Immature natural killer cell (primary cell): ENCODE measurements at regions not wholly inside any gene's neighbourhood (a gene's known extent, or its start where the extent isn't known, plus 50 kb on each side); places are given as distances from the start of the nearest gene placed in this dataset.

Experiments
- DNase-seq, 3 donors: peaks; one replicate each; pipeline ENCODE4 v3.0.0; 2022; ENCODE audit warnings: mixed read lengths in 1 of 3
- H3K27ac Mint-ChIP-seq, 6 donors: one replicate each; pipeline ENCODE4 v1.8.0; 2020; ENCODE audit warnings: mixed read lengths in 6 of 6, mild to moderate bottlenecking in 5 of 6, inconsistent platforms in 4 of 6, moderate library complexity in 3 of 6
- H3K27me3 Mint-ChIP-seq, 3 donors: one replicate each; pipeline ENCODE4 v1.8.0; 2020 to 2021; ENCODE audit warnings: low read depth in 3 of 3, mild to moderate bottlenecking in 3 of 3, mixed read lengths in 3 of 3, moderate library complexity in 3 of 3, inconsistent platforms in 1 of 3
- H3K36me3 Mint-ChIP-seq, 3 donors: one replicate each; pipeline ENCODE4 v1.8.0; 2020; ENCODE audit warnings: mixed read lengths in 3 of 3, inconsistent platforms in 2 of 3, mild to moderate bottlenecking in 2 of 3
- H3K4me1 Mint-ChIP-seq, 2 donors: one replicate each; pipeline ENCODE4 v1.8.0; 2020; ENCODE audit warnings: inconsistent platforms in 2 of 2, mild to moderate bottlenecking in 2 of 2, mixed read lengths in 2 of 2, moderate library complexity in 1 of 2
- H3K4me3 Mint-ChIP-seq, 5 donors: one replicate each; pipeline ENCODE4 v1.8.0; 2020; ENCODE audit warnings: mild to moderate bottlenecking in 5 of 5, mixed read lengths in 5 of 5, inconsistent platforms in 3 of 5, moderate library complexity in 3 of 5
- H3K9me3 Mint-ChIP-seq, 6 donors: one replicate each; pipeline ENCODE4 v1.8.0; 2020; ENCODE audit warnings: mild to moderate bottlenecking in 6 of 6, mixed read lengths in 6 of 6, inconsistent platforms in 4 of 6, moderate library complexity in 3 of 6

- no peak for DNase-seq
- Mint-ChIP-seq H3K4me3 (no peak overlapping the region), H3K4me1 (no peaks in the 10 kb centered on the region), H3K27ac (no peak overlapping the region), H3K27me3 (no peaks in the 10 kb centered on the region), H3K9me3 (peaks cover 0 to 6% (median 3%) of the 10 kb centered on the region in 6 donors), H3K36me3 (no peaks in the 10 kb centered on the region)
These were observed 271.0 kb downstream of the TMEM161B start for GRCh38 chr5:87997662-87998061.

GRCh38 chr5:87966213-87966612, 302.4 kb downstream of the TMEM161B start:
- Mint-ChIP-seq H3K9me3 (peaks cover 0 to 6% (median 0%) of the 10 kb centered on the region in 6 donors), H3K4me1 (no peaks in the 10 kb centered on the region), H3K27me3 (no peaks in the 10 kb centered on the region), H3K4me3 (no peak overlapping the region), H3K27ac (no peak overlapping the region), H3K36me3 (no peaks in the 10 kb centered on the region)
- DNase-seq = no peak

GRCh38 chr5:87954121-87954520, 314.5 kb downstream of the TMEM161B start:
- H3K4me1 Mint-ChIP-seq = no peaks in the 10 kb centered on the region
- no peaks in the 10 kb centered on the region for H3K36me3 Mint-ChIP-seq
- no peak for DNase-seq

GRCh38 chr5:87951661-87952060, 317.0 kb downstream of the TMEM161B start:
- Mint-ChIP-seq H3K36me3 (no peaks in the 10 kb centered on the region), H3K4me1 (no peaks in the 10 kb centered on the region), H3K4me3 (no peak overlapping the region), H3K9me3 (no peaks in the 10 kb centered on the region), H3K27me3 (peaks cover 0 to 3% (median 0%) of the 10 kb centered on the region in 3 donors), H3K27ac (no peak overlapping the region)
- DNase-seq = no peak

More at GRCh38 chr5:87954121-87954520, 314.5 kb downstream of the TMEM161B start:
- Mint-ChIP-seq H3K27ac (no peak overlapping the region), H3K9me3 (peaks cover 0 to 2% (median 0%) of the 10 kb centered on the region in 6 donors), H3K4me3 (no peak overlapping the region), H3K27me3 (peaks cover 0 to 3% (median 3%) of the 10 kb centered on the region in 3 donors)

GRCh38 chr5:87949676-87950631, 318.7 kb downstream of the TMEM161B start:
- DNase-seq = no peak
- H3K27ac Mint-ChIP-seq = no peak overlapping the region
- no peaks in the 10 kb centered on the region for H3K9me3 Mint-ChIP-seq
- H3K27me3 Mint-ChIP-seq = peaks cover 0 to 3% (median 0%) of the 10 kb centered on the region in 3 donors
- H3K4me1 Mint-ChIP-seq = no peaks in the 10 kb centered on the region
- no peak overlapping the region for H3K4me3 Mint-ChIP-seq
- no peaks in the 10 kb centered on the region for H3K36me3 Mint-ChIP-seq

- no peak overlapping the region for H3K4me3 Mint-ChIP-seq
- no peaks in the 10 kb centered on the region for H3K27me3 Mint-ChIP-seq
- H3K4me1 Mint-ChIP-seq = no peaks in the 10 kb centered on the region
- no peak overlapping the region for H3K27ac Mint-ChIP-seq
- H3K9me3 Mint-ChIP-seq = no peaks in the 10 kb centered on the region
- DNase-seq = no peak
- H3K36me3 Mint-ChIP-seq = no peaks in the 10 kb centered on the region
These were observed 320.2 kb downstream of the TMEM161B start for GRCh38 chr5:87948486-87948885.

- Mint-ChIP-seq H3K9me3 (peaks cover 0 to 4% (median 0%) of the 10 kb centered on the region in 6 donors), H3K27me3 (no peaks in the 10 kb centered on the region), H3K4me1 (no peaks in the 10 kb centered on the region), H3K27ac (no peak overlapping the region), H3K4me3 (no peak overlapping the region), H3K36me3 (no peaks in the 10 kb centered on the region)
- DNase-seq = no peak
These were observed 322.4 kb downstream of the TMEM161B start for GRCh38 chr5:87946271-87946670.

GRCh38 chr5:87945286-87945650, 323.4 kb downstream of the TMEM161B start:
- Mint-ChIP-seq H3K36me3 (no peaks in the 10 kb centered on the region), H3K27ac (no peak overlapping the region), H3K4me3 (no peak overlapping the region), H3K4me1 (no peaks in the 10 kb centered on the region), H3K9me3 (peaks cover 0 to 4% (median 0%) of the 10 kb centered on the region in 6 donors), H3K27me3 (peaks cover 0 to 2% (median 0%) of the 10 kb centered on the region in 3 donors)
- no peak for DNase-seq

GRCh38 chr5:87944553-87945285, 323.9 kb downstream of the TMEM161B start:
- peaks cover 0 to 4% (median 0%) of the 10 kb centered on the region in 6 donors for H3K9me3 Mint-ChIP-seq
- H3K4me3 Mint-ChIP-seq = no peak overlapping the region
- H3K27ac Mint-ChIP-seq = no peak overlapping the region
- H3K4me1 Mint-ChIP-seq = no peaks in the 10 kb centered on the region
- peaks cover 0 to 2% (median 0%) of the 10 kb centered on the region in 3 donors for H3K27me3 Mint-ChIP-seq
- no peaks in the 10 kb centered on the region for H3K36me3 Mint-ChIP-seq
- DNase-seq = no peak

- Mint-ChIP-seq H3K27me3 (peaks cover 0 to 2% (median 0%) of the 10 kb centered on the region in 3 donors), H3K9me3 (peaks cover 0 to 7% (median 0%) of the 10 kb centered on the region in 6 donors), H3K4me3 (no peak overlapping the region), H3K36me3 (no peaks in the 10 kb centered on the region), H3K27ac (no peak overlapping the region), H3K4me1 (no peaks in the 10 kb centered on the region)
- no peak for DNase-seq
These were observed 327.9 kb downstream of the TMEM161B start for GRCh38 chr5:87940775-87941174.

- H3K4me3 Mint-ChIP-seq = no peak overlapping the region
- no peak overlapping the region for H3K27ac Mint-ChIP-seq
These were observed 332.0 kb downstream of the TMEM161B start for GRCh38 chr5:87936667-87937066.

GRCh38 chr5:87924436-87924835, 344.2 kb downstream of the TMEM161B start:
- DNase-seq = no peak

More at GRCh38 chr5:87936667-87937066, 332.0 kb downstream of the TMEM161B start:
- DNase-seq = no peak
- peaks cover 0 to 2% (median 0%) of the 10 kb centered on the region in 3 donors for H3K27me3 Mint-ChIP-seq
- H3K9me3 Mint-ChIP-seq = peaks cover 0 to 7% (median 0%) of the 10 kb centered on the region in 6 donors
- no peaks in the 10 kb centered on the region for H3K4me1 Mint-ChIP-seq
- H3K36me3 Mint-ChIP-seq = no peaks in the 10 kb centered on the region

GRCh38 chr5:87916320-87916719, 352.3 kb downstream of the TMEM161B start:
- DNase-seq = no peak
- Mint-ChIP-seq H3K36me3 (no peaks in the 10 kb centered on the region), H3K27ac (no peak overlapping the region), H3K27me3 (peaks cover 0 to 1% (median 0%) of the 10 kb centered on the region in 3 donors), H3K4me1 (no peaks in the 10 kb centered on the region), H3K4me3 (no peak overlapping the region), H3K9me3 (peaks cover 0 to 4% (median 1%) of the 10 kb centered on the region in 6 donors)

More at GRCh38 chr5:87924436-87924835, 344.2 kb downstream of the TMEM161B start:
- H3K27ac Mint-ChIP-seq = no peak overlapping the region
- peaks cover 0 to 4% (median 2%) of the 10 kb centered on the region in 3 donors for H3K27me3 Mint-ChIP-seq
- H3K4me3 Mint-ChIP-seq = no peak overlapping the region
- H3K9me3 Mint-ChIP-seq = peaks cover 0 to 6% (median 5%) of the 10 kb centered on the region in 6 donors
- H3K4me1 Mint-ChIP-seq = no peaks in the 10 kb centered on the region
- no peaks in the 10 kb centered on the region for H3K36me3 Mint-ChIP-seq

- Mint-ChIP-seq H3K9me3 (peaks cover 0 to 5% (median under 1%) of the 10 kb centered on the region in 6 donors), H3K4me3 (no peak overlapping the region), H3K27me3 (peaks cover 0 to 2% (median 1%) of the 10 kb centered on the region in 3 donors), H3K36me3 (no peaks in the 10 kb centered on the region), H3K4me1 (no peaks in the 10 kb centered on the region), H3K27ac (no peak overlapping the region)
- DNase-seq = no peak
These were observed 356.2 kb downstream of the TMEM161B start for GRCh38 chr5:87912419-87912818.
